Myocyte (in vitro differentiated cells): ENCODE measurements at regions not wholly inside any gene's neighbourhood (a gene's known extent, or its start where the extent isn't known, plus 50 kb on each side); places are given as distances from the start of the nearest gene placed in this dataset.

Experiments
- DNase-seq: peaks from one replicate; pipeline ENCODE4 v3.0.0-alpha.2; 2012; ENCODE audit warnings: low read depth

GRCh38 chr4:54929459-54929858 is 195.9 kb downstream of the KDR start:
- DNase-seq: peak; percentile 82

- DNase-seq: peak; percentile 62
Observed at GRCh38 chr4:54924891-54925290, 200.5 kb downstream of the KDR start.

GRCh38 chr4:54915276-54915675 is 210.1 kb downstream of the KDR start:
- no peak for DNase-seq

GRCh38 chr4:54914781-54915180 is 210.6 kb downstream of the KDR start:
- no peak for DNase-seq

- DNase-seq: peak; percentile 95
Observed at GRCh38 chr4:54913751-54914526, 211.5 kb downstream of the KDR start.

- no peak for DNase-seq
Observed at GRCh38 chr4:54912155-54912554, 213.2 kb downstream of the KDR start.

GRCh38 chr4:54909961-54910360 is 215.4 kb downstream of the KDR start:
- no peak for DNase-seq

- DNase-seq: peak; percentile 77
Observed at GRCh38 chr4:54908763-54909162, 216.6 kb downstream of the KDR start.

GRCh38 chr4:54904953-54905352 is 220.4 kb downstream of the KDR start:
- no peak for DNase-seq

- no peak for DNase-seq
Observed at GRCh38 chr4:54902976-54903375, 222.4 kb downstream of the KDR start.

GRCh38 chr4:54902271-54902670 is 223.1 kb downstream of the KDR start:
- DNase-seq: peak; percentile 44

- DNase-seq: no peak
Observed at GRCh38 chr4:54901202-54901601, 224.2 kb downstream of the KDR start.

GRCh38 chr4:54898656-54899340 is 226.6 kb downstream of the KDR start:
- peak; percentile 75 for DNase-seq

- no peak for DNase-seq
Observed at GRCh38 chr4:54898056-54898562, 227.3 kb downstream of the KDR start.

GRCh38 chr4:54897590-54897989 is 227.8 kb downstream of the KDR start:
- no peak for DNase-seq

GRCh38 chr4:54882616-54883015 is 224.9 kb downstream of the KIT start:
- DNase-seq: no peak

- peak; percentile 64 for DNase-seq
Observed at GRCh38 chr4:54879576-54879975, 221.8 kb downstream of the KIT start.

- peak; percentile 43 for DNase-seq
Observed at GRCh38 chr4:54877006-54877405, 219.2 kb downstream of the KIT start.

- peak; percentile 15 for DNase-seq
Observed at GRCh38 chr4:54872261-54872660, 214.5 kb downstream of the KIT start.

- DNase-seq: no peak
Observed at GRCh38 chr4:54863571-54864255, 206.0 kb downstream of the KIT start.

- DNase-seq: no peak
Observed at GRCh38 chr4:54861201-54861600, 203.4 kb downstream of the KIT start.
